Occipital lobe (tissue), 1 donor: ENCODE measurements at regions not wholly inside any gene's neighbourhood (a gene's known extent, or its start where the extent isn't known, plus 50 kb on each side); places are given as distances from the start of the nearest gene placed in this dataset.

Source experiments
- DNase-seq: peaks from one replicate; lab custom pipeline; 2025; lab: John Stamatoyannopoulos, UW

DNA sequence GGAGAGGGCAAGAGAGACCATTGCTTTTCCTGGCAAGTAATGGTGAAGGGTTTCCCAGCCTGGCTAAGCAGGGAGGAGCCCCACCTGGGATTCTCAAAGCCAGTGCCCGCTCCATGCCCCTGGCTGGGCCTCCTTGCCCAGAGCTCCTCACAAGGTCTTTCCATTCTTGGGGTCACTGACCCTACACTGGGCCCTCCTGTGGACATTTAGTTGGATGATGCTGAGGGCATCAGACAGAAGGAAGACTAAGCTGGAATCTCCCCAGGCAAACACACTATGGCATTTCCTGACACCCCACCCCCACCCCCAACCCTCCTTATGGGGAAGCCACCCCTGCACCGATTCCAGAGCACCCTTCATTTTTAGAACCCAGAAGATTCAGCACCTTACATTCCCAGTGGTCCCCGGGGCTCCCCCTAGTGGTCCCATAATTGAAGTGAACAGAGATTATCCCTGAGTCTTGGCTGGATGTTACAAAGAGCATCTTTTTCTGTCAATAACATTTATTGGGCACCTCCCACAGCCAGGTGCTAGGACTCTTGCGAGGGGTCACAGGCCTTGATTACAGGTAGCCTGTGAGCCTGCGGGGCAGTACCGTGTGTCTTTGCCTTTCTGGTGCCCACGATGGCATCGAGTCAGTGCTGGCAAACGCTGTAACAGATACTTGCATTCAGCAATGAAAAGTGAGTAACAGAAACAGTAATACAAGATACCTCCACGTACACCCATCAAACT is 548.5 kb downstream of the BUD13 start:
- DNase-seq = peak; percentile 11

DNA sequence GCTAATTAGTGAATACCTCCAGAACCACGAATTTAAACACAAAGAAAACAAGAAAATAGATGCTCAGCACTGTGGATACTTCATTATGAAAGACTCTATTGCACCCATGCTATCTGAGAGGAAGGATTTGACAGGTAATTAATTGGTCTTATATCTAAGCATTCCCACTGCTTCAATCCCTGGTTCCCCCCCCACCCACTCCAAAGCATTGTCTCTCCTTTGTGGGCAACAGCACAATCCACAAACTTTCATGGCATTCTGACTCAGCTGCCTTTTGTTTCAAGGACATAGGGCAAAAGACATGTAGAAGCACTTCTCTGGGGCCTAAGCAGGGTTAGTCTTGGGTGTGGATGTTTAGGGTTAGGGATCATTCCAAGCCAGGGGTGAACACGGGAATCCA is 551.4 kb downstream of the BUD13 start:
- DNase-seq = no peak

DNA sequence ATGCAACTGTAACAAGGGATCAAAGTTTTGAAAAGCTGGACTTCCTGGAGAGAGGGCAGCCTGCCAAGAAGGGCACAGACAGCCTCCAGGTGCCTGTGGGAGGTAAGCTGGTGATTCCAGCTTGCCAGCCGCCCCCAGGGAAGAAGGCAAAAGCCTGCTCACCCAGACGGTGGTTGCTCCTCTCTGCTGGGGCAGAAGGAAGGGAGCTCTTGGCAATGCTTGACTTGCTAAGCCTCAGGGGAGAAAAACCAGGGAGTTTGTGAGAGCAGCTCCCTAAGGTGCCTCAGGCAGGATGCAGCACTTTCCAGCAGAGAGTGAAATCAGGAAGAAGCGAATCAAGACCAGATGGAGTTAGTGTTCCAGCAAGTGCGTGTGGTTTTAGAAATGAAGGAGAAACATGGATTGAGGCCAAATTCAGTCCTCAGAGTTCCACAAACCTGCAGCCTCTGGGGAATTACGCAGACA is 553.6 kb downstream of the BUD13 start:
- peak; percentile 22 for DNase-seq

DNA sequence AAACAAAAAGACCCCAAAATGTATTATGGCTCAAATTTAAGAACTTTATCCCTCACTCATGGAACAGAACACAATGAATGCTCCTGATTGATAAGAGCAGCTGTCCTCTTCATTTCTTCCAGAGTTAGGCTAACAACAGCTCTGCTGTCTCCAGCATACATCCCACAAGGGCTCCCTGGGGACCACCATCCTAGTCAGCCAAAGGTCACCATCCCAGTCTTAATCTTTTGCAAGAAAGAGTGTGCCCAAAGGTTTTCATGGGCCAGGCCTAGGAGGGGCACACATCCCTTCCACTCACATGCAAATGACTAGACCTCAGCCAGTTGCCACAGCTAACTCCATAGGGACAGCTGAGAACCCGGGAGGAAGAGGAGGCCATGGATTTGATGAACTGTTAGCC is 555.3 kb downstream of the BUD13 start:
- no peak for DNase-seq

DNA sequence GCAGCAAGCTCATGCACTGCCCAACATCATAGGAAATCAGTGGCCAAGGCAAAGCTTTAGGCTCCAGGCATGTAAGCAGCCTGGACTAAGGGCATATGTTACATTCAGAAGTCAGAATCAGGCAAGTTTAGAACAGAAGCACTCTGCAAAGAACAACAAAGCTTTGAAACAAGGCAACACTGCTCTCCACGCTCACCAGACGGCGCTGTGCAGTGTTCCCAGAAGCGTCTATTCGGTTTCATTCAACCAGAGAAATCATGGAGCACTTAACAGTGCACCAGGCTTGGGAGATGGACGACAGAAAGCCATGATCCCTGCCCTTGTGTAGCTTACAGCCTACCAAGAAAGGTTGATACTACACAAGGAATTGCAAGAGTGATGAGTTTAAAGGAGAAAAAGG is 555.8 kb downstream of the BUD13 start:
- DNase-seq = no peak

DNA sequence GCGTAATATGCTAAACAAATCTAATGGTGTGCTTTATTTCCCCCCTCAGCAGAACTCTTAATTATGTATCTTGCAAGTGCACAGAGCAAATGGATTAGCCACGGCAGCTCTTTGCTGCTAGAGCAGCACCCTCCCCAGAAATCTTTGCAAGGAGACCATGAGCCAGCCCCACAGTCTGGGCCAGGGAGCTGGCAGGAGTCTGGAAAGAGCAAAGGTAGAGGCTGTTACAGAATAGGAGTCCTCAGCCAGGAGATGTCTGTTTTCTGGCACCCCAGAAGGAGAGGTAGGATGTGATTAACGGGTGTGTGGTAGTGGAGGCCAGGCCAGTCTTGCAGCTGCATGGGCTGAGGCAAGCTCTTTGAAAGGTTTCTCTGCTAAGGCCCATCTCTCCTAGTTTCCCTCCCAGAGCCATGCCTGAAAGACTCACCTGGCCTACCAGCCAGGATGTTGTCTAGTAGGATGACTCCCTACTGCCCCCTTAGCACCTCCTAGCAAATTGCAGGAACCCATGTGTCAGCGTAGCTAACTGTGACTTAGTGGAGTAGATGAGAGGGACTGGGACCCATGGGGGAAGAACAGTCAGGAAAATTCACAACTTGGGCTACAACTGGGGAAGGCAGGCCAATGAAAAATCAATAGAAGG is 557.2 kb downstream of the BUD13 start:
- DNase-seq = no peak

DNA sequence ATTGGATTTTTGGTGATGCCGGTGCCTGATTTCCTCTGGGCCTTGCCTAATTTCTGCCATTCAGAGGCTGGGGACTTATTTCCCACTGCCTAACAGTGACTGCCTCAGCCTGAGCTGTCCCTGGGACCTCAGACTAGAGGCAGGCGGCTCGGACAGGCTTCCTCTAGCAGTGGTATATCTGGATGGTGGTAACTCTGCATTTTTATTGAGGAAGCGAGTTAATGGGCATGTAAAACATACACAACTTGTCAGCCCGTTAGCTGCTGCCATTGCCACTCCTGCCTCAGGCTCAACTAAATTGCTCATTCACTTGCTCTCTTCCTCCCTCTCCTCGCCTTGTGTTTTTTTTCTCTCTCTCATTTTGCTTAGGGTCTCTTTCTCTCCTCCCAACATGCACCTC is 561.6 kb downstream of the BUD13 start:
- no peak for DNase-seq

DNA sequence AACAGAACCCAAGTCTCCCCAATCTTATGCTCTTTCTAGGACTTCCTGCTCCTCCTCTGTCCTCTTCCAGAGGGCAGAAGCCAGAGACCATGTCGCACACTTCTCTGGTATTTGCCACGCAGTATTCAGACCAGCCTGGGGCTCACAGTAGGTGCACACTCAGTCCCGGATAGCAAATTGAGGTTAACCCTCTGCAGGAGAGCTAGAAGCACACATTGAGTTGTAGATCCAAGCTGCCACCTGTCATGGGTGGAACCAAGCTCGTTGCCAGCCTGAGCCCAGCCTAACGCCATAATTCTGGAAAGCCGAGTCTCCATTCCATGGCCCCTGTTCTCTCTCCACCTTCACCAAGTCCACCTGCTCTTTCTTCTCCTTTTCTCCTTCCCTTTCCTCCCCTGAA is 562.1 kb downstream of the BUD13 start:
- DNase-seq = no peak

DNA sequence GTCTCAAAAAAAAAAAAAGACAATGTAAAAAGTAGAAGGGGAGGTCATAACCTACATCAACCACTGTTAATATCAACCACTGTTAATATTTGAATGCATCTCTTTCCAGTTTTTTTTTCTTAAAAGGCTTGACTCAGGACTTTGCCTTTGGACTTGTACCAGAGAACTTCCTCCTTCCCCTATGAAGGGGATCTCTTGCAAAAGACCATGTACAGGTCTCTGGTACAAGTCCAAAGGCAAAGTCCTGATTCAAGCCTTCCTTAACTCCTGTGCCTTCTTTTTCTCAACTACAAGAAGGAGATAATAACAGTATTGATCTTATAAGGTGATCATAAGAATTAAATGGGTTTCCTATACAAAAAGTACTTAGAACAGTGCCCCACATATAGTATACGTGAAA is 563.5 kb downstream of the BUD13 start:
- no peak for DNase-seq

DNA sequence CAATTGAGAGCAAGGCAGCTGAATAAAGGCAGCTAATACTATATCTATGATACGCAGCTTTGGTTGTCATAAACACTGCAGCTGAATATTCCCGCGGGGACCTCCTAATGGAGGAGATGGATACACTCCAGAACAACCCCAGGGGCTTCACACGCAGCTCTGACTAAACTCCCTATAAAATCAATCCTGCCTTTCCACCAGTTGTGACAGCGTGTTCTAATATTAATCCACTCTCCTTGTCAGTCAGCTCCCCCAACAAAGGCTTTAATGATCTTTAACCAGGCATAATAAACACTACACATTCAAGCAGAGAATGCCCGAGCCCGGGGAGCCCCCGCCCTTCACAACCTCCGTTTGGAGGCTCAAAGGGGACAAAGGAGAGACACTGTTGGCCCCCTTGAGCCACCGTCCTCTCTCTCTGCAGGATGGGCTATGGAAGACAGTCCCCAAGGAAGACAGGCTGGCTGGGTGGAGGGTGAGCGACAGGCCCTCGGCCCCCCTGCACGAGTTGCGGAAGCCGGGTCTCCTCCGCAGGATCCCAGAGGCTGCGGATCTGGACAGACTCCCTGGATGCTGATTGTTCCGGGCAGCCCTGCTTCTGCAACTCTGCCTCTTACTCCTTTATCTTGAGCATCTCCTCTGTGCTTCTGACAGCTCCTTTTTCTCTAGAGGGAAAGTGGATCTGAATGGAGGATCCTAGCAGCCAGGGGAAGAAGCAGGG is 565.2 kb downstream of the BUD13 start:
- DNase-seq = no peak

DNA sequence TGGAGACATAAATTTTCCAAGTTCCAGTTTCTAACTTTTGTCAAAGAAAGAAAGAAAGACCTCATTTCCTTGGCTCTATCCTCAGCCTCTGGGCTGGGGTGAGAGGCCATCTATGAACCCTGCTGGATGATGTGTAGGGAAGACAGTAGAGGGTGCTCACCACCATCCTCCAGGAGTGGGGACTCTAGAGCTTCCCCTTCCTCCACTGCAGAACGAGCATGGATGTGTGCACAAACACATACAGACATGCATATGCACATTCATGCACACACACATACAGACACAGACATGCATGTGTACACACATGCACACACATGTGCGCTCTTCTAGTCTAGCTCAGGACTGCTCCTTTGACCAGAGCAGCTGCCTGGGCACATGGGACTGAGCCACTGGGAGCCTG is 565.8 kb downstream of the BUD13 start:
- DNase-seq = no peak

DNA sequence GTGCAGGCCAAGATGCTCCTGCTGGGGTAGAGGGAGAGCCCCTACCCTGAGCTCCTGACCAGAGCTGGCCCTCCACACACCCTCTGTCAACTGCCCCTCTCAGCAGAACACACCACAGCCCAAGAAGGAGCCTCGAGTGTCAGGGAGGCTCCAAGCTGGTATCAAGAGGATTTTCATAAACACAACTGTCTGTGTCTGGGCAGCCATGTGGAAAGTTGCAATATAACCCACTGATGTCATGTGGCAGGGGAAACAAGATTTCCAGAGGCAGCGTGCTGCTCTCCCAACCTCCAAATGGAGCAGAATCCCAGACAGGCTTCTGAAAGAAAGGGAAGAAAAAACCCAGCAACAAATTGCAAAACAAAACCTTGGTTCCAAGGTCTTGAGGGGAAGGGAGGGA is 569.9 kb downstream of the BUD13 start:
- DNase-seq = no peak

DNA sequence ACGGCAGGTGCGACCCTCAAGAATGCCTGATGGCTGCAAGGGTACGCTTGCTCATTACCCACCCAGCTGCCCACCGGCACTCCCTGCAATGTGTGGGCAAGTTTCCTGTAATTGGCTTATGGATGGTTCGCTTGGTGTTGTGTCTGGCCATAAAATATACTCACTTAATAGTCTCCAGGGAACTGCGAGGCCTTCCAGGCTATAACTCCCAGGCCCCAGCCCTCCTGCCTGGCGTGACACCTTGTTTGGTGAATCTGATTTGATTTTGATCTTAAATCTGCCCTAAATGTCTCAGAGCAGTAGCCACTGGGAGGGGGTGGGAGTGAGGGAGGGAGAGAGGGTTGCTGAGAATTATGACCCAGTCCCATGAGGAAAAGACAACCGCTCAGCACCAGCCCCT is 572.2 kb downstream of the BUD13 start:
- no peak for DNase-seq

DNA sequence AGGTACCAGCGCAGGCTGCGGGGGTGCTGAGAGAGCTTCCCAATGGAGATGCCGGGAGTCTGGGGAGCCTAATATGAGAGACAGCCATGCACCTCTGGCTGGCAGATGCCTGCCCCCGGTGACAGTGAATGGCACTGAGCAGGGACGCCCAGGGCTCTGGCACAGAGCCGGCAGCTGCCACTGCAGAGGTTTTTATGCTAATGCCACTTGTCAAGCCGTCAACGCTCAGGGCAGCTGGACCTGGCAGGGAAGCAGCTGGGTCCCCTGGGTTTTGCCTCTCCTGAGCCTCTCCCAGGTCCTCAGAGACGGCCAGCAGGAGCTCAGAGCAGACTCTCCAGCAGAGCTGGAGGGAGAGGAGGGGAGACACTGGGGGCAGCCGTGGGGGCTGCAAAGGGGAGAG is 573.6 kb downstream of the BUD13 start:
- no peak for DNase-seq

DNA sequence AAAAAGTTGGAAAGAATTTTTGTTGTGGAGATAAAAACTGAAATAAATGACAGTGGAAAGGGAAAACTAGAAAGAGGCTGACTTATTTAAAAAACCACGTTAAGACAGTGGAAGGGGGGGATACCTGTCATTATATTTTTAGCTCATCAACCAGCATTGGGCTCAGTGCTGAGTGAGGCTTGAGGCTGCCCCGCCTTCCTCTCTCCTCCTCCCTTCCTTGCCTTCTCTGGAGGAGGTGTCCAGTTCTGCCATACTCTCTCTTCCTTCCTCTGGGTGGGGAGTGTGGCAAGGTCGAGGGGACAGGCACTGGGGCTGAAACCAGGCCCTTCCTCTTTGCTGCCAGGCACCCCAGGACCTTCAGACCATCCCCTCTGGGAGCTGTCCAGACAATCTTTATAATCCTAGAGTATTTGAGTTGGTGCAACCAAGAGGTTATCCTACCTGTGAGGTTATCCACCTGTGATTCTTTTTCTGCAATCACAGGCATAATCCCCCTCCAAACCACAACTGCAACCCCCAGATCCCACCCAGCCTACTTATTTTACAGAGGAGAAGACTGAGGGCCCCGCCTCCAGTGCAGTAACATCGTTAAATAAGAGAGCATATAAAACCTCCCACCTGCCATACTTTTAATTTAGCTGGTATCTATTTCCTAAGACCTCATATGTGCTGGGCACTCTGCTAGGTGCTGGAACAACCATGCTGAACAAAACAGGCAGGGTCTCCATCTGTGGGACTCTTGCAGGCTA is 578.5 kb downstream of the BUD13 start:
- DNase-seq = no peak

DNA sequence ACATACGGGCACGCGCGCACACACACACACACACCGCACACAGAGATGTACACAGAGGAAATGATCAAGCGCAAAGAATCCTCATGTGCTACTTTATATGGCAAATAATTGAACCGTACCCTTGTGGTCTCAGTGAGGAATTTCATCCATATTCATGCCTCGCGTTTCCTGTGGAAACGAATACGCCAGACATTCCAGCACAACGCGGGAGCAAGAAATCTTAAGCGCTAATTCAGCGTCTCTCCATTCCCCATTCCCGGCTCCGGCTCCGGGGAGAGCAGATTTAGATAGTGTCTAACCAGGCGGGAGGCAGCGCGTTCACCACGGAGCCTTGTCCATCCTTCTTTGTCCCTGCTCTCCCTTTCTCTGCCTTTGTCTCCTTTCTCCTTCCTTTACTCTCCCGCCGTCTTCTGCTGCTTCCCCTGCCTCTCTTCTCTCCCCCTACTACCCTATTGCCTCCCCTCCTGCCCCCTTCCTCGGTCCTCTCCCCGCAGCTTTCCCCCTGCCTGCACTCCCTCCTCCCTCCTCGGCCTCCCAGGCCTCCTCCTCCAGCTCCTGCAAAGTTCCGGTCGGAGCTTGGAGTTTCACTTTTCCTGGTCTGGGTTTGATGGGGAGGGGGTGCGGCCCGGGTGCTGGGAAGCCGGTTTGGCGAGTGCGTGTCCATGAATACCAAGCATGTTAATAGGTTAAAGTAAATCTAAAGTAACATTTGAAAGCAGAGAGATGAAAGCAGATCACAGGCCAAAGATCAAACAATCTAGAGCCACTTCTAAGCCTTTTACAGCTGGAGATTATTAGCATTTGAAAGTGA is 579.3 kb downstream of the BUD13 start:
- DNase-seq = peak; percentile 47

DNA sequence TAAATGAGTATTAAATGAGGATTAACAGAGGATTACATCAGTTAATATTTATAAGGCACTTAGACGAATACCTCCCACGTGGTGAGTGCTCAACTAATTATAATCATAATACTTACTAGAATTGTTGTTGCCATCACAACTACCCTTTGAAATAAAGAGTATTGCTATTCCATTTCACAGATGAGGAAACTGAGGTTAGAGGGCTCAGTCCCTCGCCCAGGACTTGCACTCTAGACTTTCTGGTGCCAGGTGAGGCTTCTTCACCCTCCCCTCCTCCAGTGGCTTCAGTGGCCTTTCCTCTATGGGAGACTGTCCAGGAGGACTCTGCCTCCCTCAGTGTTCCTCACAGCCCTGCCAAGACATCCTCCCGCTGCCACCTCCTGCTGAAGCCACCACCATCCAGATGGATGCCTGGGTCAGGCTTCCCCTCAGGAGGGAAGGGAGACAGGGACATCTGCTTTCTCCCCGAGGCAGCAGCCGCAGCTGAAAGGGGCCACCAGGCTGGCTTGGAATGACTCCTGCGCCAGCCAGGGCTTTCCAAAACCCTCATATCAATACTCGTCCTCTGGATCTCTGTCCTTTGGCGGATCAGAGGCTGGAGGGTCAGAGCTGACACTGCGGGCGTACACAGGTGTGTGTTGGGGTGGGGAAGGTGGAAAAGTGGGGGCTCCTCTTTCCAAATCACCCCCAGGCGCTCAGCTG is 580.1 kb downstream of the BUD13 start:
- no peak for DNase-seq

DNA sequence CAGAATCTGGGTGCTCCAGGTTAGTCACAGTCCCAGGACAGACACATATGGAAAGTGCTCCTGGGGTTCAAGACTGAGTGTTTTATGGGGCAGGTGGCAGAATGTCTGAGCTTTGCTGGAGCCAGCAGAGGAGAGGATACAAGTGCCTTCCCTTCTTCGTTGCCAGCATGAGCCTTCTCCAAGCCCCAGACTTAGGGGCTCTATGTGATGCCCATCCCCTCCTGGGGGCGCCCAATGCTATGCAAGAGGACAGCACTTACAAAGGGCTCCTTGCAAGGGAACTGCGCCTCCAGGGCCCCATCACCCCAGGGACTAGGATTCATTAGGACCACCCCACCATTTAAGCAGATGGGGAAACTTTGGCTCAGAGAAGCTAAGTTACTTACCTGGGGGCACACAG is 581.9 kb downstream of the BUD13 start:
- no peak for DNase-seq

DNA sequence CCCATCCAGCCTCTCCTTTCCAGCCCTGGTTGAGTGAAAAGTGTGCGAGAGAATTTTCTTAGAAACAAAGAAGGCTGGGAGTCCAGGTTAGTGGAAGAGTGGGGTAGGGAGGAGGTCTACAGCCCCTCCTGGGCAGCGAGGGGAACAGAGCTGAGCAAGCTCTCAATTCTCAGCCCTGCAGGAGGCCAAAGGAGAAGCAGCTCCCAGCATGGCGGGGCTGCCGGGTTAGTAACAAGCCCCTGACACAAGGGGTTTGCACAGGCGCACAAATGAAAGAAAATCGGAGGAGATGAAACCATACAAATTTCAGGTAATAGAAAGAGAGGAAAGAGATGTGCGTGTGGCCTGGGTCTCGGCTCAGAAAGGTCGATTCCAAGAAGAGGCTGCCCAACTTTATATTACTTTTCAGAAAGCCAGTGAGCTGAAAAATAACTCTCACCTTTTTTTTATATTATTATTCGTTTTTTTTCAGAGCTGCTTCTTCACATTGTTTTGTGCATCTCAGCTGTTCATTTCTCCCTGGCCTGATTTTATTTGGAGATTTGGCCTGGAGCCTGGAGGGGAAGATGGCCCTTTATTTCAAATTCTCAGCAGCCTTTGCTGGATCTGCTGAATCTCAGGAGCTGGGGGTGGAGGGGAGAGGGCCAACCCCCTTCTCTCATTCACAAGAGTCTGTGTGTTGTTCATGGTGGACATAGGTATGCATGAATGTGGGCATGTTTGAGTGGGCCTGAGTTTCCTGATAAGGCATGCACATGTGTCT is 583.2 kb downstream of the BUD13 start:
- DNase-seq = no peak

DNA sequence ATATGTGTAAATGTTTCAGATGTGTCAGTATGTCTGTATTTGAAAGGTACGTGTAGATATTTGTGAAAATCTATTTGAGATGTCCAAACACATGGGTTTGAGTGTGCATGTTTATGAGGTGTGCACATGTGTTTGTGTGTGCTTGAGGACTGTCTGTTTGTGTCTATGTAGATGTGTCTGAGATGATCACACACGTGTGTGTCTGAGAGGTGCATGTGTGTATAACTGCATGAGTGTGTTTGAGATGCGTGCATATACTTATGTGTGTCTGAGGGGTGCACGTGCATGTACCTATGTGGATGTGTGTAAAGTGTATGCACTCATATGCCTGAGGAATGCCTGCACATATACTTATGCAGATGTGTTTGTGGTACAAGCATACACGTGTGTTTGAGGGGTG is 584.4 kb downstream of the BUD13 start:
- DNase-seq = no peak
